ENCODE measurements at regions not wholly inside any gene's neighbourhood (a gene's known extent, or its start where the extent isn't known, plus 50 kb on each side); places are given as distances from the start of the nearest gene placed in this dataset.

DNA sequence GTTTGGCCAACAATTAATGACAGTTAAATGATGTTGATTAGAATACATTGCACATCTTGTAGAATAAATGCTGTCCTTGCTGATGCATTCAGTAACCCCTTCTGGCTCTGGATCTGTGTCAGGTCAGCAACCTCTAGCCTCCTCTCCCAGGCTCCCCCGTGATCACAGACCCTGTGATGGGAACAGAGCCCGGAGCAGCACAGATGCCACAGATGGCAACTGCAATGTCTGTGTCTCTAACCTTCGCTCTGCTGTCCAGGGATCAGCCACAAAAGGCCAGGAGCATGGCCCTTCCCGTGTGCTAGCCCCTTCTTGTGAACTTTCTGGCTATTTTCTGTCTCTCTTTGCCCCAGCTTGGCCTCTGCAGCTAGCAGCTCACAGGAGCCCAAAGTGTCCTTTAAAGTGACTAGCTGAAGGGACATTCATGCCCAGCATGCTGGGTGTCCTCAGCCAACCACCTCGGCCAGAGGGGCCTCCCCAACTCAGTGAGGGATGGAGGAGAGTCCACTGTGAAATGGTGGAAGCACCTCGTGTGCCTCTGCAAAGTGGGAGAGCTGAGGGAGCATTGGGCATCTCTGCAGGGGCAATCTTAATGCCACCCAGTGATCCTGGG lies 167.0 kb upstream of the TCERG1L start:
- TF ChIP-seq CTCF (IDR thresholded peaks at IDR 0.05; ENCODE audit: low read depth, low read length), result no peak
- H3K4me3 ChIP-seq (replicated peaks in 1 of 2; ENCODE audit: low read depth in 2 of 2, low read length in 2 of 2), result no peak overlapping the region
- DNase-seq (ENCODE audit: low read depth in 2 of 2), result no peak

- no peak overlapping the region for H3K4me3 ChIP-seq (replicated peaks in 1 of 2; ENCODE audit: low read depth in 2 of 2, low read length in 2 of 2)
- no peak for TF ChIP-seq CTCF (IDR thresholded peaks at IDR 0.05; ENCODE audit: low read depth, low read length)
- no peak for DNase-seq (ENCODE audit: low read depth in 2 of 2)
These were observed 168.5 kb upstream of the TCERG1L start for GRCh38 chr10:131480066-131480465.

- TF ChIP-seq CTCF (IDR thresholded peaks at IDR 0.05; ENCODE audit: low read depth, low read length), result no peak
- DNase-seq (ENCODE audit: low read depth in 2 of 2), result no peak
- no peak overlapping the region for H3K4me3 ChIP-seq (replicated peaks in 1 of 2; ENCODE audit: low read depth in 2 of 2, low read length in 2 of 2)
These were observed 169.3 kb upstream of the TCERG1L start for GRCh38 chr10:131480861-131481260.

- no peak for DNase-seq (ENCODE audit: low read depth in 2 of 2)
- TF ChIP-seq CTCF (IDR thresholded peaks at IDR 0.05; ENCODE audit: low read depth, low read length), result no peak
- H3K4me3 ChIP-seq (replicated peaks in 1 of 2; ENCODE audit: low read depth in 2 of 2, low read length in 2 of 2), result no peak overlapping the region
These were observed 174.2 kb upstream of the TCERG1L start for GRCh38 chr10:131485732-131486131.

- no peak for DNase-seq (ENCODE audit: low read depth in 2 of 2)
- TF ChIP-seq CTCF (IDR thresholded peaks at IDR 0.05; ENCODE audit: low read depth, low read length), result no peak
- no peak overlapping the region for H3K4me3 ChIP-seq (replicated peaks in 1 of 2; ENCODE audit: low read depth in 2 of 2, low read length in 2 of 2)
These were observed 176.3 kb upstream of the TCERG1L start for GRCh38 chr10:131487822-131488221.

DNA sequence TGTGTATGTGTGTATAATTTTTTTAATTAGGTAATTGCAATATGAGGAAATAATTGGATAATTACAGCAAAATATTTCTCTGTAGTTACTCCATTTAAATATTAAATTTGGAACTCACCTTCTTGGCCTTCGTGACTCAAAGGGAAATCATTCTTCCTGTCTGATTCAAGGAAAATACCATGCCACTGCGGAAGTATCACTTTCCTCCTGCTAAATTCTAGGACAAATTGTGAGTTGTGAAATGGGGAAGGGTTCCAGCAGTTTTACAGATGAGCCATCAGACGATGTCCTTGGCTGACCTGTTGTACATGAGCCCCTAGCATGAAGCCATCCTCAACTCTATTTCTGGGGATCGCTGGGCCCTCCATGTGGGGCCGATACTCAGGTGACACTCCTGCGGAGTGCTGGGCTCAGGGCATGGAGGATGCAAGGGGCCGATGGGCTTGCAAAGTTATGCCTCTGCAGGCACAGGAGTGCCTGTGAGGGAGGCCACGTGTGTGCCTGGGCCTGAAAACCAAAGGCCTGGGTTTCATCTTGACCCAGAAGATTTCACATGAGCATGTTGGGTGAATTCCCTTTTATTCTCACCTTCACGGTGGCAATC lies 179.6 kb upstream of the TCERG1L start:
- no peak for TF ChIP-seq CTCF (IDR thresholded peaks at IDR 0.05; ENCODE audit: low read depth, low read length)
- DNase-seq (ENCODE audit: low read depth in 2 of 2), result no peak

More for the DNA sequence above, 179.6 kb upstream of the TCERG1L start:
- H3K4me3 ChIP-seq (replicated peaks in 1 of 2; ENCODE audit: low read depth in 2 of 2, low read length in 2 of 2), result no peak overlapping the region

Measured in cardiac fibroblast (primary cell).